ENCODE measurements at regions not wholly inside any gene's neighbourhood (a gene's known extent, or its start where the extent isn't known, plus 50 kb on each side); places are given as distances from the start of the nearest gene placed in this dataset.

DNA sequence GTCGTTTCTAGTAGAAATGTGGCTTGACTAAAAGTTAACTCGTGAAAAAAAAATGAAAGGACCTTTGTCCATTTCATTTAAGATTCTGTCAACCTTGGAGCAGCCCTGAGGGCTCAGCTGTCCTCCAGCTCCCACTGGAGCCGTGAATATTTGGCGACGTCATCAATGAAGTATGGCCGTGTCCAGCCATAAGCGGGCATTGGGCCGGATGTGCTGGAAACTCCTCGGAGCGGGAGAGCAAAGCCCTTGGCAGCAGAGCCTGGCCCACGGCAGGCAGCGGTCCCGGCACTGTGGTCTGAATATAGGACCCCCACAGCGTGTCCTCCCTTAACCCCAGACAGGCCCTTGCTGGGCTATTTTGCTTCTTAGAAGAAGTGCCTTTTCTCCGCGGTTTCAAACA lies 50.0 kb downstream of the JAKMIP3 start:
- no peak for DNase-seq (ENCODE audit: low spot score)
- TF ChIP-seq EZH2 (IDR thresholded peaks at IDR 0.05; ENCODE audit: borderline replicate concordance, low read depth, low read length, poor library complexity, severe bottlenecking) (no peak), CTCF (conservative IDR thresholded peaks at IDR 0.05; ENCODE audit: low read depth, low read length) (no peak)
- Histone ChIP-seq H3K27ac (ENCODE audit: low read depth, low read length, poor library complexity, severe bottlenecking) (no peak overlapping the region), H3K27me3 (replicated peaks; ENCODE audit: insufficient read depth, low read depth, low read length, poor library complexity) (no peaks in the 10 kb centered on the region), H3K9me3 (ENCODE audit: low read depth, low read length, poor library complexity, severe bottlenecking) (no peaks in the 10 kb centered on the region), H3K4me1 (ENCODE audit: insufficient read depth, low read length, poor library complexity, severe bottlenecking) (no peaks in the 10 kb centered on the region), H3K36me3 (ENCODE audit: insufficient read depth, low read length, poor library complexity, severe bottlenecking) (no peaks in the 10 kb centered on the region), H3K4me3 (ENCODE audit: low read depth, low read length, poor library complexity, severe bottlenecking) (no peak overlapping the region)
- BruUV-seq (replicated peaks), result no TSS peak
- ChIA-PET CTCF (no interaction called here), POLR2A (ENCODE audit: low non-redundant PET) (no interaction called here)
- intact Hi-C loops (cut with micrococcal nuclease; ENCODE audit: unreplicated experiment), result no loop called here

DNA sequence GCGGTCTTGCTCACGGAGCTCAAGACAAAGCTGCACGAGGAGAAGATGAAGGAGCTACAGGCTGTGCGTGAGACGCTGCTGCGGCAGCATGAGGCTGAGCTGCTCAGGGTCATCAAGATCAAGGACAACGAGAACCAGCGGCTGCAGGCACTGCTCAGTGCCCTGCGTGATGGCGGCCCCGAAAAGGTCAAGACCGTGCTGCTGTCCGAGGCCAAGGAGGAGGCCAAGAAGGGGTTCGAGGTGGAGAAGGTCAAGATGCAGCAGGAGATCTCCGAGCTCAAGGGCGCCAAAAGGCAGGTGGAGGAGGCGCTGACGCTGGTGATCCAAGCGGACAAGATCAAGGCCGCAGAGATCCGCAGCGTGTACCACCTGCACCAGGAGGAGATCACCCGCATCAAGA lies 51.4 kb downstream of the JAKMIP3 start:
- no TSS peak for BruUV-seq (replicated peaks)
- Histone ChIP-seq H3K36me3 (ENCODE audit: insufficient read depth, low read length, poor library complexity, severe bottlenecking) (no peaks in the 10 kb centered on the region), H3K27me3 (replicated peaks; ENCODE audit: insufficient read depth, low read depth, low read length, poor library complexity) (no peaks in the 10 kb centered on the region), H3K27ac (ENCODE audit: low read depth, low read length, poor library complexity, severe bottlenecking) (no peak overlapping the region), H3K4me3 (ENCODE audit: low read depth, low read length, poor library complexity, severe bottlenecking) (no peak overlapping the region), H3K9me3 (ENCODE audit: low read depth, low read length, poor library complexity, severe bottlenecking) (no peaks in the 10 kb centered on the region), H3K4me1 (ENCODE audit: insufficient read depth, low read length, poor library complexity, severe bottlenecking) (no peaks in the 10 kb centered on the region)
- no peak for DNase-seq (ENCODE audit: low spot score)
- TF ChIP-seq CTCF (conservative IDR thresholded peaks at IDR 0.05; ENCODE audit: low read depth, low read length) (no peak), EZH2 (IDR thresholded peaks at IDR 0.05; ENCODE audit: borderline replicate concordance, low read depth, low read length, poor library complexity, severe bottlenecking) (no peak)
- intact Hi-C loops (cut with micrococcal nuclease; ENCODE audit: unreplicated experiment), result no loop called here
- CTCF ChIA-PET, result no interaction called here
- POLR2A ChIA-PET (ENCODE audit: low non-redundant PET), result no interaction called here

DNA sequence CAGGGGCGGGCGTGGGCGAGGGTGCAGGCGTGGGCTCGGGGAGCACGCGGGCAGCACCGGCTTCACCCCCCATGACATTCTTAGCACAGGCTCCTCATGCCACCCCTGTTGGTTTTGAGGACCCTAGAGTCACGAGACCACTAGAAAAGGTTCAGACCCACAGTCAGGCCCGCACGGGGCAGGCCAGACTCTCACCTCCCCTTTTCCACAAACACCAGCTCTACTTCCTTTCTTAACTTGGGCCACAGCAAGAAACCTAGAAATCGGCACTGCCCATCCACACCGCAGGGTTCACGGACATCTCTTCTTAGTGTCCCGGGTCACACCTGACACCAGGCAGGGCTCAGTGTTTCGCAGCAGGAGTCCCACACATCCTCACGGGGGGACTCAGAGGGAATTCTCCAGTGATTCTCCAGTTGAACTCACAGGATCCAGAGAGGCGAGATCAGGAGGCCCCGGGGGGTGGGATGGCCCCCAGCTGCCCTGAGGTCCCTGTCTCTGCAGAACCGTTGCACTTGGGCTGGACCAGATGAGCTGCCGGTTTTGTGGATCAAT lies 52.0 kb downstream of the JAKMIP3 start:
- Histone ChIP-seq H3K4me1 (ENCODE audit: insufficient read depth, low read length, poor library complexity, severe bottlenecking) (no peaks in the 10 kb centered on the region), H3K4me3 (ENCODE audit: low read depth, low read length, poor library complexity, severe bottlenecking) (no peak overlapping the region), H3K27me3 (replicated peaks; ENCODE audit: insufficient read depth, low read depth, low read length, poor library complexity) (no peaks in the 10 kb centered on the region), H3K27ac (ENCODE audit: low read depth, low read length, poor library complexity, severe bottlenecking) (no peak overlapping the region), H3K9me3 (ENCODE audit: low read depth, low read length, poor library complexity, severe bottlenecking) (no peaks in the 10 kb centered on the region), H3K36me3 (ENCODE audit: insufficient read depth, low read length, poor library complexity, severe bottlenecking) (no peaks in the 10 kb centered on the region)
- TF ChIP-seq CTCF (conservative IDR thresholded peaks at IDR 0.05; ENCODE audit: low read depth, low read length) (no peak), EZH2 (IDR thresholded peaks at IDR 0.05; ENCODE audit: borderline replicate concordance, low read depth, low read length, poor library complexity, severe bottlenecking) (no peak)
- POLR2A ChIA-PET (ENCODE audit: low non-redundant PET), result no interaction called here
- intact Hi-C loops (cut with micrococcal nuclease; ENCODE audit: unreplicated experiment), result no loop called here
- DNase-seq (ENCODE audit: low spot score), result no peak
- CTCF ChIA-PET, result no interaction called here
- BruUV-seq (replicated peaks), result no TSS peak

All from A673 (cell line).